GM18951 (cell line): ENCODE measurements at regions not wholly inside any gene's neighbourhood (a gene's known extent, or its start where the extent isn't known, plus 50 kb on each side); places are given as distances from the start of the nearest gene placed in this dataset.

Experiments used
- POLR2A ChIP-seq: IDR thresholded peaks from 4 replicates; pipeline ENCODE4 v1.6.1; 2011; ENCODE audit warnings: mild to moderate bottlenecking; ENCODE audit not compliant: insufficient read length, insufficient read depth; ENCODE audit errors: extremely low read depth
- in situ Hi-C: fragments of 300-500 bp; cut with MboI; formaldehyde crosslinking; loops from one replicate; pipeline ENCODE4 v1.12.0; 2022; ENCODE audit warnings: low sequenced_read_pairs, mixed read lengths, inconsistent platforms; ENCODE audit not compliant: unreplicated experiment

- TF ChIP-seq POLR2A = no peak
- in situ Hi-C loops = no loop called here
These were observed 126.1 kb downstream of the SEC14L1 start for GRCh38 chr17:77266891-77267341.

- no peak for TF ChIP-seq POLR2A
- in situ Hi-C loops = no loop called here
These were observed 129.2 kb downstream of the SEC14L1 start for GRCh38 chr17:77269696-77270681.

GRCh38 chr17:77271411-77271810 is 130.6 kb downstream of the SEC14L1 start:
- in situ Hi-C loops = no loop called here

GRCh38 chr17:77273397-77274085 is 132.8 kb downstream of the SEC14L1 start:
- in situ Hi-C loops = no loop called here
- no peak for TF ChIP-seq POLR2A

More at GRCh38 chr17:77271411-77271810, 130.6 kb downstream of the SEC14L1 start:
- TF ChIP-seq POLR2A = no peak

- TF ChIP-seq POLR2A = no peak
- in situ Hi-C loops = no loop called here
These were observed 133.5 kb downstream of the SEC14L1 start for GRCh38 chr17:77274096-77274845.

- TF ChIP-seq POLR2A = no peak
These were observed 138.9 kb downstream of the SEC14L1 start for GRCh38 chr17:77279448-77280303.

GRCh38 chr17:77280304-77281121 is 139.7 kb downstream of the SEC14L1 start:
- TF ChIP-seq POLR2A = no peak
- in situ Hi-C loops = no loop called here

More at GRCh38 chr17:77279448-77280303, 138.9 kb downstream of the SEC14L1 start:
- in situ Hi-C loops = no loop called here

- in situ Hi-C loops = no loop called here
- peak; percentile 47 for TF ChIP-seq POLR2A
These were observed 140.5 kb downstream of the SEC14L1 start for GRCh38 chr17:77281122-77281903.

GRCh38 chr17:77281904-77282367 is 141.2 kb downstream of the SEC14L1 start:
- TF ChIP-seq POLR2A = no peak
- in situ Hi-C loops = no loop called here

- no peak for TF ChIP-seq POLR2A
- in situ Hi-C loops = no loop called here
These were observed 142.1 kb downstream of the SEC14L1 start for GRCh38 chr17:77282524-77283515.
